ENCODE measurements at regions not wholly inside any gene's neighbourhood (a gene's known extent, or its start where the extent isn't known, plus 50 kb on each side); places are given as distances from the start of the nearest gene placed in this dataset.

DNA sequence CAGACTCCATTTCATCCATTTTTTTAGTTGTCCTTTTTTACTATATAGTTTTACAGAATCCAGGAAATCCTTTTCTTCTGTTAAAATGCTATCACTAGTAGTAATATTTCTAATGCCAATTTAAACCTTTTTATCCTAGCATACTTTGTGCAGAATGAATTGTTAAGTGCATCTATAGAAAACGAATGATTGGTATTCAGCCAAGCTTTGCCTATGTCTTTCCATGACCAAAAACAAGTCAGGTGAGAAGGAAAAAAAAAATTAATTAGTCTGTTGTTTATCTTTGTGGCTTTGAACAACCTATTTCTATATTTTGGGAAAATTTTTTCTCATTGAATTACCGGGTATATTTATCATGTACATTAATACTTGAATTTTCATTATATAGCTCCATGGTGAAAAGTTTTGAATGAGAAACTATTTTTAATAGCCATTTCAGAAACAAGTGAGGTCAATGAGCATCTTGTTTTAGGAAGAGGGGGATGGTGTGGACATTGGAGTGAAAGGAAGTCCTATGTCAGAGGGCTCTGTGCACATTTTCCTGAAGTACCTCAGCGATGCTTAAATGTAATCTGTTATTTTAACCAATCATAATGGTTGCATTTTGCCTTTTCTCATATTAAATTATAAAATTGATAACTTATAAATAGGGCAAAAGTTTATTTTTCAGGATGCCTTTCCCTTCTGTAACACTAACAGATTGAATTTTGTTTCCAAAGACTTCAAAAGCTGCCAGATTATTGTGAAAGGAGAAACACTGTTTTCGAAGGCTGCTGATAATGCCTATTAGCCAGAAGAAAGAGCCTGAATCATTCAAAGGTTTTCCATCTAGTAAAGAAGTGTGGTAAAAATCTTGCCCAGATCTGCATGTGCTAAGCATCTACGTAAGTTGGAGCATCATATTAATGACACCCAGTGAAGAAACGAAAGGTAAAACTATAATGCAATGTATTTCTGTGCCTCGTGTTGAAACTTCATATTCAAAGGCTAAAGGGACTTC lies 73.8 kb upstream of the S1PR1 start:
- TF ChIP-seq EZH2 (IDR thresholded peaks at IDR 0.05) (no peak), EZH2phosphoT487 (IDR thresholded peaks at IDR 0.05) (no peak)
- TF ChIP-seq, protein P1, sequence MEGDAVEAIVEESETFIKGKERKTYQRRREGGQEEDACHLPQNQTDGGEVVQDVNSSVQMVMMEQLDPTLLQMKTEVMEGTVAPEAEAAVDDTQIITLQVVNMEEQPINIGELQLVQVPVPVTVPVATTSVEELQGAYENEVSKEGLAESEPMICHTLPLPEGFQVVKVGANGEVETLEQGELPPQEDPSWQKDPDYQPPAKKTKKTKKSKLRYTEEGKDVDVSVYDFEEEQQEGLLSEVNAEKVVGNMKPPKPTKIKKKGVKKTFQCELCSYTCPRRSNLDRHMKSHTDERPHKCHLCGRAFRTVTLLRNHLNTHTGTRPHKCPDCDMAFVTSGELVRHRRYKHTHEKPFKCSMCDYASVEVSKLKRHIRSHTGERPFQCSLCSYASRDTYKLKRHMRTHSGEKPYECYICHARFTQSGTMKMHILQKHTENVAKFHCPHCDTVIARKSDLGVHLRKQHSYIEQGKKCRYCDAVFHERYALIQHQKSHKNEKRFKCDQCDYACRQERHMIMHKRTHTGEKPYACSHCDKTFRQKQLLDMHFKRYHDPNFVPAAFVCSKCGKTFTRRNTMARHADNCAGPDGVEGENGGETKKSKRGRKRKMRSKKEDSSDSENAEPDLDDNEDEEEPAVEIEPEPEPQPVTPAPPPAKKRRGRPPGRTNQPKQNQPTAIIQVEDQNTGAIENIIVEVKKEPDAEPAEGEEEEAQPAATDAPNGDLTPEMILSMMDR (IDR thresholded peaks at IDR 0.05), result no peak
- Histone ChIP-seq H3K4me1 (peaks cover 27% of the 10 kb centered on the region), H3K79me2 (ENCODE audit: low read depth) (no peaks in the 10 kb centered on the region), H3F3A (ENCODE audit: low read depth) (no peaks in the 10 kb centered on the region), H3K9ac (no peak overlapping the region), H3K9me3 (ENCODE audit: low read depth) (no peaks in the 10 kb centered on the region), H3K27me3 (no peaks in the 10 kb centered on the region), H3K4me2 (no peak overlapping the region), H3K36me3 (no peaks in the 10 kb centered on the region), H3K27ac (no peak overlapping the region), H3K4me3 (no peak overlapping the region), H2AFZ (replicated peaks) (no peak overlapping the region), H4K20me1 (ENCODE audit: low read depth) (no peaks in the 10 kb centered on the region)
- Mint-ChIP-seq H3K36me3 (no peaks in the 10 kb centered on the region), H3K9me3 (peaks cover 12% of the 10 kb centered on the region), H3K27ac (no peak overlapping the region), H3K4me3 (no peak overlapping the region), H3K4me1 (peaks cover 29% of the 10 kb centered on the region), H3K27me3 (ENCODE audit: insufficient read depth, low read depth) (no peaks in the 10 kb centered on the region)
- no peak for DNase-seq (ENCODE audit: low spot score)

DNA sequence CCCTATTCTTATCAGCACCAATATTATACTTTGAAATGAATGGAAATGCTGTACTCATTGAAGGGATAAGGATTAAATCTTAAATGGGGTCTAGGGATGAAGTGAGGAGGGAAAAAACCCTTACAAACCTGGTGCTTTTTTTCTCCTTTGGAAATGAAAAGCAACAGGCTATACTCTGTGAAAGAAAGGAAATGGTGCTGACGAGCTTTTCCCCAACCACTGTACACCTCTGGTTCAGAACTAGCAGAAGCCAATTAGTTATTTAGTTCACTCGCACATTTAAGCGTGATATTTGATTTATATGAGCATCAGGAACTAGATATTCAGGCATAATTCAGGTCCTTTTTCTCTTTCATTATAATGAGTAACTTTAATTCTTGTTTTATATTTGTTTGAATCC lies 74.5 kb upstream of the S1PR1 start:
- Histone ChIP-seq H3K4me3 (no peak overlapping the region), H3K27ac (no peak overlapping the region), H3K4me2 (no peak overlapping the region), H3K79me2 (ENCODE audit: low read depth) (no peaks in the 10 kb centered on the region), H4K20me1 (ENCODE audit: low read depth) (no peaks in the 10 kb centered on the region), H3K27me3 (no peaks in the 10 kb centered on the region), H3K36me3 (no peaks in the 10 kb centered on the region), H3K9ac (no peak overlapping the region), H2AFZ (replicated peaks) (no peak overlapping the region), H3K4me1 (peaks cover 27% of the 10 kb centered on the region), H3K9me3 (ENCODE audit: low read depth) (no peaks in the 10 kb centered on the region), H3F3A (ENCODE audit: low read depth) (no peaks in the 10 kb centered on the region)
- DNase-seq (ENCODE audit: low spot score), result no peak
- no peaks in the 10 kb centered on the region for H3K36me3 Mint-ChIP-seq
- H3K4me3 Mint-ChIP-seq, result no peak overlapping the region
- no peak overlapping the region for H3K27ac Mint-ChIP-seq
- no peaks in the 10 kb centered on the region for H3K27me3 Mint-ChIP-seq (ENCODE audit: insufficient read depth, low read depth)
- TF ChIP-seq EZH2phosphoT487 (IDR thresholded peaks at IDR 0.05) (no peak), EZH2 (IDR thresholded peaks at IDR 0.05) (no peak)
- TF ChIP-seq, protein P1 (IDR thresholded peaks at IDR 0.05), result no peak
- peaks cover 12% of the 10 kb centered on the region for H3K9me3 Mint-ChIP-seq
- H3K4me1 Mint-ChIP-seq, result peaks cover 29% of the 10 kb centered on the region

DNA sequence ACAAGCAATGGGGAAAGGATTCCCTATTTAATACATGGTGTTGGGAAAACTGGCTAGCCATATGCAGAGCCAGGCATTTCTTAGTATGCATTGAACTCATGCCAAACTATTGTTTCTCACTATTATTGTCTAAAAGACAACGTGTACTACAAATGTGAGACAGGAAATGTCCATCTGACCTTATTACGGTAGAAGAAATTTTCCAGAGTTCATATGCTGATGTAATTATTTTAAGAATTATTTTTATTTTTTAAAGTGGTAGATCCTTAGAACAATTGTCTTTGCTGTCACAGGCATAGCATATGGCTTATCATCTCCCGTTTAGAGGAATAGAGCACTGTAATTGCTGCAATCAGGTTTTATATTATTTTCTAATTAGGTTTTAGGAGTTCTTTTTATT lies 75.2 kb upstream of the S1PR1 start:
- H3K4me1 ChIP-seq, result peaks cover 27% of the 10 kb centered on the region
- no peak overlapping the region for H3K27ac Mint-ChIP-seq

More for the DNA sequence above, 75.2 kb upstream of the S1PR1 start:
- no peak overlapping the region for H3K4me3 Mint-ChIP-seq
- Histone ChIP-seq H3K27me3 (no peaks in the 10 kb centered on the region), H3K4me2 (no peak overlapping the region), H3K4me3 (no peak overlapping the region), H3K36me3 (no peaks in the 10 kb centered on the region), H3K79me2 (ENCODE audit: low read depth) (no peaks in the 10 kb centered on the region), H3K27ac (no peak overlapping the region), H3K9ac (no peak overlapping the region), H3F3A (ENCODE audit: low read depth) (no peaks in the 10 kb centered on the region), H2AFZ (replicated peaks) (no peak overlapping the region), H3K9me3 (ENCODE audit: low read depth) (no peaks in the 10 kb centered on the region), H4K20me1 (ENCODE audit: low read depth) (no peaks in the 10 kb centered on the region)
- TF ChIP-seq EZH2 (IDR thresholded peaks at IDR 0.05), result no peak
- no peak for TF ChIP-seq EZH2phosphoT487 (IDR thresholded peaks at IDR 0.05)
- TF ChIP-seq, protein P1 (IDR thresholded peaks at IDR 0.05), result no peak
- H3K27me3 Mint-ChIP-seq (ENCODE audit: insufficient read depth, low read depth), result no peaks in the 10 kb centered on the region
- no peaks in the 10 kb centered on the region for H3K36me3 Mint-ChIP-seq
- H3K4me1 Mint-ChIP-seq, result peaks cover 28% of the 10 kb centered on the region
- DNase-seq (ENCODE audit: low spot score), result no peak
- peaks cover 12% of the 10 kb centered on the region for H3K9me3 Mint-ChIP-seq

All from neural progenitor cell (in vitro differentiated cells).